H1 (cell line): ENCODE measurements at regions not wholly inside any gene's neighbourhood (a gene's known extent, or its start where the extent isn't known, plus 50 kb on each side); places are given as distances from the start of the nearest gene placed in this dataset.

Experiments used
- CTCF ChIA-PET: fragments of 300-600 bp; sonication (Branson Sonifier 250); formaldehyde crosslinking; loops from one replicate; lab custom pipeline; 2021; ENCODE audit not compliant: partially characterized antibody; lab: Charles Lee
- POLR2A ChIA-PET: fragments of 300-600 bp; sonication (Branson Sonifier 250); formaldehyde crosslinking; loops from one replicate; lab custom pipeline; 2021; ENCODE audit warnings: inconsistent platforms; ENCODE audit not compliant: partially characterized antibody; lab: Charles Lee
- DNase-seq, 2 experiments: peaks; one replicate each; pipeline versions ENCODE4 v3.0.0 to v3.0.0-alpha.2; 2010 to 2022; ENCODE audit warnings: low spot score in 2 of 2, low read depth in 1 of 2, mixed read lengths in 1 of 2
- FAIRE-seq: peaks from 2 replicates; lab custom pipeline; 2011; peaks lifted over from hg19 to GRCh38; lab: Jason Lieb, UNC
- H2AFZ ChIP-seq: 2 replicates; pipeline ENCODE4 v1.8.1; 2012; ENCODE audit warnings: low read length, inconsistent platforms
- H2AK5ac ChIP-seq: 2 replicates; pipeline ENCODE4 v1.6.1; 2013; ENCODE audit warnings: low read depth, low read length
- H2BK120ac ChIP-seq: replicated peaks from 2 replicates; pipeline ENCODE3; 2013; ENCODE audit warnings: low read depth, low read length, inconsistent platforms
- H2BK12ac ChIP-seq: 2 replicates; pipeline ENCODE4 v1.6.1; 2013; ENCODE audit warnings: low read depth, low read length
- H2BK15ac ChIP-seq: 2 replicates; pipeline ENCODE4 v1.6.1; 2013; ENCODE audit warnings: low read length
- H2BK20ac ChIP-seq: 2 replicates; pipeline ENCODE4 v1.6.1; 2013; ENCODE audit warnings: low read length
- H2BK5ac ChIP-seq: 2 replicates; pipeline ENCODE4 v1.6.1; 2013; ENCODE audit warnings: low read depth, low read length
- H3K14ac ChIP-seq: 2 replicates; pipeline ENCODE4 v1.6.1; 2013; ENCODE audit warnings: inconsistent platforms; ENCODE audit not compliant: insufficient read length
- H3K18ac ChIP-seq: 2 replicates; pipeline ENCODE4 v1.6.1; 2013; ENCODE audit warnings: low read length; ENCODE audit errors: extremely low read depth
- H3K23ac ChIP-seq: 2 replicates; pipeline ENCODE4 v1.6.1; 2013; ENCODE audit warnings: inconsistent platforms; ENCODE audit not compliant: insufficient read length
- H3K23me2 ChIP-seq: 2 replicates; pipeline ENCODE4 v1.6.1; 2013; ENCODE audit warnings: low read depth, low read length
- H3K27ac ChIP-seq: 2 replicates; pipeline ENCODE4 v1.6.1; 2011; ENCODE audit warnings: low read depth, low read length, inconsistent platforms
- H3K27me3 ChIP-seq, 4 experiments: replicated peaks in 1 of 4; 1 replicate in 1 of 4; 2 replicates in 3 of 4; pipeline versions ENCODE4 v1.6.1 to v1.8.1; 2011 to 2013; ENCODE audit warnings: low read length in 3 of 4, mild to moderate bottlenecking in 3 of 4, inconsistent platforms in 2 of 4, mixed read lengths in 2 of 4, moderate library complexity in 1 of 4; ENCODE audit not compliant: control insufficient read depth in 3 of 4, insufficient read depth in 3 of 4; ENCODE audit errors: extremely low read depth in 1 of 4
- H3K36me3 ChIP-seq, 4 experiments: 2 replicates each; pipeline versions ENCODE4 v1.6.1 to v1.8.1; 2011 to 2013; ENCODE audit warnings: mild to moderate bottlenecking in 4 of 4, low read length in 3 of 4, moderate library complexity in 2 of 4, control low read depth in 1 of 4, inconsistent platforms in 1 of 4; ENCODE audit not compliant: insufficient read depth in 4 of 4, control insufficient read depth in 2 of 4
- H3K4ac ChIP-seq: replicated peaks from 2 replicates; pipeline ENCODE3; 2013; ENCODE audit warnings: low read length, low read depth, mixed read lengths, inconsistent platforms; ENCODE audit not compliant: insufficient read length
- H3K4me1 ChIP-seq, 4 experiments: replicated peaks in 1 of 4; 1 replicate in 1 of 4; 2 replicates in 3 of 4; pipeline versions ENCODE4 v1.6.1 to v1.8.1; 2011 to 2013; ENCODE audit warnings: low read length in 3 of 4, inconsistent platforms in 2 of 4, mixed read lengths in 1 of 4; ENCODE audit not compliant: insufficient read depth in 4 of 4, control insufficient read depth in 3 of 4
- H3K4me2 ChIP-seq, 2 experiments: 2 replicates each; pipeline versions ENCODE4 v1.6.1 to v1.8.1; 2011 to 2013; ENCODE audit warnings: low read depth in 2 of 2, low read length in 2 of 2, control low read depth in 1 of 2, inconsistent platforms in 1 of 2, mild to moderate bottlenecking in 1 of 2; ENCODE audit not compliant: insufficient read depth in 1 of 2
- H3K4me3 ChIP-seq, 4 experiments: fragments of 200-600, 300-600 bp in 1 of 4; sonication (generic), shearing (Covaris generic), sonication (Bioruptor Twin) in 1 of 4; 2 replicates each; pipeline versions ENCODE4 v1.5.1 to v1.8.1; 2011 to 2016; ENCODE audit warnings: low read length in 4 of 4, low read depth in 3 of 4, control low read depth in 2 of 4, inconsistent platforms in 2 of 4, mild to moderate bottlenecking in 2 of 4, mixed read lengths in 1 of 4, moderate library complexity in 1 of 4; ENCODE audit not compliant: insufficient read depth in 2 of 4; ENCODE audit errors: extremely low read depth in 1 of 4
- H3K56ac ChIP-seq: replicated peaks from 2 replicates; pipeline ENCODE3; 2013; ENCODE audit warnings: low read depth, mild to moderate bottlenecking, mixed read lengths, low read length, inconsistent platforms; ENCODE audit not compliant: insufficient read length
- H3K79me1 ChIP-seq: 2 replicates; pipeline ENCODE4 v1.6.1; 2013; ENCODE audit warnings: low read depth, low read length, control low read depth
- H3K79me2 ChIP-seq, 2 experiments: 2 replicates each; pipeline versions ENCODE4 v1.6.1 to v1.8.1; 2012 to 2013; ENCODE audit warnings: low read length in 2 of 2, mild to moderate bottlenecking in 2 of 2, inconsistent platforms in 1 of 2; ENCODE audit not compliant: insufficient read depth in 2 of 2, control insufficient read depth in 1 of 2
- H3K9ac ChIP-seq, 4 experiments: replicated peaks in 1 of 4; 1 replicate in 1 of 4; 2 replicates in 3 of 4; pipeline versions ENCODE4 v1.6.1 to v1.8.1; 2011 to 2013; ENCODE audit warnings: low read depth in 3 of 4, low read length in 3 of 4, control low read depth in 2 of 4, mild to moderate bottlenecking in 2 of 4, moderate library complexity in 2 of 4, inconsistent platforms in 1 of 4; ENCODE audit errors: extremely low read depth in 1 of 4
- H3K9me3 ChIP-seq, 2 experiments: 2 replicates each; pipeline versions ENCODE4 v1.6.1 to v1.8.1; 2012 to 2013; ENCODE audit warnings: mild to moderate bottlenecking in 2 of 2, moderate library complexity in 2 of 2, control low read depth in 1 of 2, inconsistent platforms in 1 of 2, low read depth in 1 of 2, low read length in 1 of 2, mixed read lengths in 1 of 2; ENCODE audit not compliant: insufficient read depth in 2 of 2
- H4K20me1 ChIP-seq, 2 experiments: replicated peaks in 1 of 2; 2 replicates each; pipeline versions ENCODE3 to v1.8.1; 2011 to 2013; ENCODE audit warnings: inconsistent platforms in 2 of 2, low read length in 2 of 2, mild to moderate bottlenecking in 1 of 2; ENCODE audit not compliant: insufficient read depth in 2 of 2, control insufficient read depth in 1 of 2
- H4K5ac ChIP-seq: 2 replicates; pipeline ENCODE4 v1.6.1; 2013; ENCODE audit warnings: low read length, low read depth, mixed read lengths, inconsistent platforms; ENCODE audit not compliant: insufficient read length
- H4K8ac ChIP-seq: 2 replicates; pipeline ENCODE4 v1.8.0; 2013; ENCODE audit warnings: mild to moderate bottlenecking, moderate library complexity, low read length, inconsistent platforms; ENCODE audit not compliant: insufficient read depth; ENCODE audit errors: extremely low read depth
- H4K91ac ChIP-seq: replicated peaks from 2 replicates; pipeline ENCODE3; 2013; ENCODE audit warnings: low read length, mixed read lengths, inconsistent platforms; ENCODE audit not compliant: insufficient read length
- CHD7 ChIP-seq: fragments of 300-600 bp; sonication (generic); IDR thresholded peaks from 2 replicates; pipeline ENCODE4 v1.7.1; 2012; ENCODE audit warnings: low read length, moderate library complexity, mild to moderate bottlenecking, inconsistent platforms; ENCODE audit not compliant: insufficient replicate concordance
- WGBS, 2 experiments: shearing (Covaris generic) in 1 of 2; methylation state at CpG; one replicate each; pipeline versions ENCODE4 v1.1.6 to v1.1.7; 2013 to 2015; ENCODE audit warnings: low lambda C conversion rate in 2 of 2, mixed read lengths in 2 of 2, inconsistent platforms in 1 of 2, low coverage in 1 of 2, missing lambda C conversion rate in 1 of 2; ENCODE audit not compliant: insufficient replicate concordance in 2 of 2, insufficient coverage in 1 of 2, insufficient read length in 1 of 2; ENCODE audit errors: extremely low coverage in 1 of 2, missing lambda C conversion rate in 1 of 2; 5-methylcytosine and 5-hydroxymethylcytosine counted together

- Histone ChIP-seq H3K9me3 (peaks cover 0 to 5% of the 10 kb centered on the region in 2 experiments; a peak in 1 of 4 replicates), H3K4ac (no peak overlapping the region), H2BK5ac (no peak overlapping the region), H3K18ac (no peak overlapping the region), H3K79me1 (no peaks in the 10 kb centered on the region), H4K20me1 (no peaks in the 10 kb centered on the region), H2AFZ (no peak overlapping the region), H3K79me2 (no peaks in the 10 kb centered on the region), H3K14ac (no peak overlapping the region), H2BK120ac (no peak overlapping the region), H3K56ac (no peak overlapping the region), H3K4me3 (no peak overlapping the region), H4K91ac (no peak overlapping the region), H3K23me2 (no peaks in the 10 kb centered on the region), H2BK20ac (no peak overlapping the region), H3K27ac (no peak overlapping the region), H3K4me2 (no peak overlapping the region), H3K36me3 (no peaks in the 10 kb centered on the region), H3K23ac (no peak overlapping the region), H3K9ac (no peak overlapping the region), H2BK12ac (no peak overlapping the region), H2BK15ac (no peak overlapping the region), H4K5ac (no peak overlapping the region), H3K4me1 (no peaks in the 10 kb centered on the region), H2AK5ac (no peak overlapping the region), H4K8ac (no peak overlapping the region), H3K27me3 (no peaks in the 10 kb centered on the region)
- DNase-seq (no peak), FAIRE-seq (no peak)
- POLR2A ChIA-PET, result no interaction called here
- CTCF ChIA-PET, result no interaction called here
- 92% methylated on average over 3 of the region's 3 CpGs; no CpG with 5 or more reads in 1 of the 2 experiments for WGBS, 2 experiments
- TF ChIP-seq CHD7, result no peak
Observed at GRCh38 chr10:29791773-29792172, 157.0 kb upstream of the SVIL start.
